NCI-H69 (cell line): ENCODE measurements at regions not wholly inside any gene's neighbourhood (a gene's known extent, or its start where the extent isn't known, plus 50 kb on each side); places are given as distances from the start of the nearest gene placed in this dataset.
A peak's percentile ranks its signal among the peaks of the same experiment; 100 is the strongest.
"Not testable (repeated sequence)": the region's sequence is repeated elsewhere in the genome, so short reads cannot be mapped to it uniquely, and the experiment has no call there.

Source experiments
- DNase-seq: peaks from one replicate; lab custom pipeline; 2025; lab: John Stamatoyannopoulos, UW

GRCh38 chr11:122199661-122200060 is 83.6 kb upstream of the BLID start:
- no peak for DNase-seq

GRCh38 chr11:122198291-122198983 is 82.4 kb upstream of the BLID start:
- DNase-seq: no peak

GRCh38 chr11:122197066-122197987 is 81.3 kb upstream of the BLID start:
- peak; percentile 50 for DNase-seq

- no peak for DNase-seq
Measured at GRCh38 chr11:122195790-122196189, 79.8 kb upstream of the BLID start.

- not testable (repeated sequence) for DNase-seq
Measured at GRCh38 chr11:122193881-122194480, 78.0 kb upstream of the BLID start.

GRCh38 chr11:122193457-122193856 is 77.4 kb upstream of the BLID start:
- DNase-seq: no peak

- no peak for DNase-seq
Measured at GRCh38 chr11:122192634-122193255, 76.7 kb upstream of the BLID start.

GRCh38 chr11:122190768-122191167 is 74.8 kb upstream of the BLID start:
- no peak for DNase-seq

GRCh38 chr11:122189229-122189628 is 73.2 kb upstream of the BLID start:
- DNase-seq: no peak

GRCh38 chr11:122187373-122188165 is 71.6 kb upstream of the BLID start:
- DNase-seq: no peak

- no peak for DNase-seq
Measured at GRCh38 chr11:122186439-122187080, 70.5 kb upstream of the BLID start.

GRCh38 chr11:122183933-122184332 is 67.9 kb upstream of the BLID start:
- no peak for DNase-seq

- DNase-seq: no peak
Measured at GRCh38 chr11:122181893-122182292, 65.9 kb upstream of the BLID start.

GRCh38 chr11:122181372-122181771 is 65.4 kb upstream of the BLID start:
- DNase-seq: no peak

GRCh38 chr11:122179961-122180834 is 64.2 kb upstream of the BLID start:
- DNase-seq: peak; percentile 6

GRCh38 chr11:122178795-122179194 is 62.8 kb upstream of the BLID start:
- peak; percentile 28 for DNase-seq

- no peak for DNase-seq
Measured at GRCh38 chr11:122177238-122177637, 61.2 kb upstream of the BLID start.

- DNase-seq: no peak
Measured at GRCh38 chr11:122176651-122177050, 60.6 kb upstream of the BLID start.

- no peak for DNase-seq
Measured at GRCh38 chr11:122175306-122175705, 59.3 kb upstream of the BLID start.

- DNase-seq: no peak
Measured at GRCh38 chr11:122173587-122173986, 57.6 kb upstream of the BLID start.
